NCI-H774 (cell line): ENCODE measurements at regions not wholly inside any gene's neighbourhood (a gene's known extent, or its start where the extent isn't known, plus 50 kb on each side); places are given as distances from the start of the nearest gene placed in this dataset.

Experiments
- DNase-seq: peaks from one replicate; lab custom pipeline; 2025; lab: John Stamatoyannopoulos, UW

DNA sequence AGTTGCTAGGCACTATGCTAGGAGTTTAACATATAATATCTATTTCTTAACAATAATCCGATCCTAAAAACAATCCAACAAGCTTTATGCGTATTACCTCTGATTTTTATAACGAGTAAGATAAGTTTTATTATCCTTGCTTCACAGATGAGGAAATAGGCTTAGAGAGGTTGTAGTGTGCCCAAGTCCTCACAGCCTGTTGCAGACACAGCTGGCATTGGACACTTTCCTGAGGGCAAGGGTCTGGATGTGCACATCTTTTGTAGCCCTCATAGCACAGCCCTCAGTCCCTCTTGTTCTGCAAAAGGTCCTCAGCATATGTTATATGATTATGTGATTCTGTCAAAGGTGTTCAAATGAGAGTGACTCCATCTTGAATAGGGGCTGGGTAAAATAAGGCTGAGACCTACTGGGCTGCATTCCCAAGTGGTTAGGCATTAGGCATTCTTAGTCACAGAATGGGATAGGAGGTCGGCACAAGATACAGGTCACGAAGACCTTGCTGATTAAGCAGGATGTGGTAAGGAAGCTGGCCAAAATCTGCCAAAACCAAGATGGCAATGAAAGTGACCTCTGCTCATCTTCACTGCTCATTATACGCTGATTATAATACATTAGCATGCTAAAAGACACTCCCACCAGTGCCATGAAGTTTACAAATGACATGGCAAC lies 75.7 kb upstream of the F3 start:
- DNase-seq: no peak

DNA sequence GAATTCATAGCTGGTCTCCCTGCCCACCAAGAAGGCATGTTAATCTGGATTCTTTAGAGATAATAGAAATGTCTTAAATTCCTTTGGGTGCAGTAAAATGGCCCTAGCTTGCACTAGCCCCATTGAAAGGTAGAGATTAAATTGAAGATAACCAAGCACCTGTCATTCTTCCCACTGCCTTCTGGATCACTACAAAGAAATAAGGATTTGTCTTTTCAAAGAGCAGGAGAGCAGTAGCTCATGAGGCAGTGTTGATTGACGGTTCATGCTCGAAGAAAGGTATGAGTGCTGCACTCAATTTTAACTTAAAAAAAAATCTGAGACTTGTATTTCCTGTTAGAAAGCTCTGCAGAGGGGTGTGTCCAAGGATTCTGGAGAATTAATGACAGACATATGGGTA lies 74.9 kb upstream of the F3 start:
- no peak for DNase-seq

DNA sequence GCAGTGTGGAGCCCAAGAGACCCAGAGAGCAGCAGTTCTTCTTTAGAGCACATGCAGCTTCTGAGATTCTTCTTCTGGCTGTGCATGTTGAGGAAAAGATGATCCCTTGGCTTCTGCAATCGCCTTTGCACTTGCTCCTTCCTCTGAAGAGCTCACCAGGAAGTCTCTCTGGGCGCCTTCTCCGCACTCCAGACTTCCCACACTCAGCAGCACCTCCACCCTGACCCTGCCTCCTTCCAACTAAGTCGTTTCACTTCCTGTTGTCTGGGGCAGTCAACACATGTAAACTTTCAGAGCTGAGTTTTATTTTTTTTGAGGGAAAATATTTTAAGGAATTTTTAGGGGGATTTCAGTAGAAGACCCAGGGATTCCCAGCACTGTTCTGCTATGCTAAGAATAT lies 73.4 kb upstream of the F3 start:
- no peak for DNase-seq

DNA sequence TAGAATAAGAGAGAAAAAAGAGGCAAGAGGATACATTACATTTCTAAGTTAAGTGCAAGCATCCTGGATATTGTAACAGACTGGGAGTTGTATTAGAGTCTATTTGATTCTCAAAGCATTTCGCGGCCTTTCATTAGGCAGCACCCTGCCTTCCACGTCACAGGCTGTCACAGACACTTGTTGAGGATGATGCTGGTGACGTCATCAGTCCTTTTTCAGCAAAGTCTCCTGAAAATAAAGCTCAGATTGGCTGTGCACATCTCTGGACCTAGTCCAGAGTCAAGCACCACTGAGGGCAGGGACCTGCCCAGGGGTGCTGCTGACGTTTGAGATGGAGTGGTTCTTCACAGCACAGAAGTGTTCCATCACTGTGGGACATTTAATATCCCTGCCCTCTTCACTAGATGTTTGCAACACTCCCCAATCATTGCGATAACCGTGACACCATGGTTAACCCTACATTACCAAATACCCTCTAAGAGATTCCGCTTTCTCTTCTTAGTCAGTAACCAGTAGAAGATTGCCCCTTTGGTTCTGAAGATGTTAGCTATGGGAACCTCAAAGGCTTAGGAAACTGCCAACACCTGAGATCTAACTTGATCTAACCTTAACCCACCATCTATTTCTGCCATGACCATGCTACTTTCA lies 72.7 kb upstream of the F3 start:
- DNase-seq: no peak

DNA sequence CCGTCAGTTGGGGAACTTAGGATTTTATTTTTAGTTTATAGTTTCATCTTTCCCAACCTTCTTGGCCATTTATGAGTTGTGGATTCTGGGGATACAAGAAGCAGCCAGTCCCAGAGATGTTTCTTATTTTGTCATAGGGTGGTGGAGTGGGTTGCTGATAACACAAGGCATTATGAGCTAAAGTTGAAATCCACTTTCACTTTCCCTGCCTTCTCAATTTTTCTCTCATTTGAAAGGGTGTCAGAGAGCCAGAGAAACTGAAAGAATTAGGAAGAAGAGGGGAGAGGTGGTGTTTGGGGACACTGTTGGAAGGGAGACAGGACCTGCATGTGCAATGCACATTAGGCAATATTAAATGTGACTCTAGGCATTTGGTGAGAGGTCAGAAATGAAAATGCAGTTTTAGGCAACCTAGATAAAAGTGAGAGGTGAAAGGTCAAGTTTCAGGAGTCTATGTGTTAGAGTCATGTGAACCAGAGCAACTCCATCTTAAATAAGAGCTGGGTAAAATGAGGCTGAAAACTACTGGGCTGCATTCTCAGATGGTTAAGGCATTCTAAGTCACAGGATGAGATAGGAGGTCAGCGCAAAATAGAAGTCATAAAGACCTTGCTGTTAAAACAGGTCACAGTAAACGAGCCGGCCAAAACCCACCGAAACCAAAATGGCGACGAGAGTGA lies 71.1 kb upstream of the F3 start:
- no peak for DNase-seq

GRCh38 chr1:94611681-94612475 lies 70.3 kb upstream of the F3 start:
- no peak for DNase-seq

GRCh38 chr1:94609619-94610018 lies 68.1 kb upstream of the F3 start:
- no peak for DNase-seq

DNA sequence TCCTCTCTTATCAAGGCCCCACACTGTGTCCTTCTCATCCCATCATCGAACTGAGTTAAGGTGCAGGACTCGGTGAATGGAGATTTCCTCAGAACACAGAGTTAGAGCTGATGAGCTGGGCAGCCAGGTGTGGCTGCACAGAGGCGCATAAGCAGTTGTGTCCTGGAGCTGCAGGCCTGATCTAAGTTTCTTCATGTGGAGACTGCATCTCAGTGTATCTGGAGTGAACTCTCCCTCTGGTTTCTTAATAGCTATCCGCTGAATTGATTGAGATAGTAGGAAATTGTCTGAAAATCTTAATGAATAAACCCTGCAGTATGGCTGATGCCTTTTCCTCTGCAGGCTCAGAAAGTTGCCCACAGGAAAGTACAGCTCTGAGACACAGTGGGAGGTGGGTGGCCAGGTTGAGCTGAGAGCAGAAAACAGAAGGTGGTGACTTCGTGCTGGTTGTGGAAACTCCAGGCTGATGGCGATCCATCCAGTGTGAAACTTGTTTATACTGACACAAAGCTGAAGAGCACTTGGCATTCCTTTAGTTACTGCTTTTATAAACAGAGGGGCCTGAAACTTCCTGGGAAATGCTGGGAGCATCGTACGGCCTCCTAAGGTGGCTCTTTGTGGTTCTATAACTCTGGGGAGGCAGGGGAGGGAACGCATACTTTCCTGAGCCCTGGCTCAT lies 67.4 kb upstream of the F3 start:
- DNase-seq: no peak

GRCh38 chr1:94608142-94608851 lies 66.7 kb upstream of the F3 start:
- DNase-seq: no peak

DNA sequence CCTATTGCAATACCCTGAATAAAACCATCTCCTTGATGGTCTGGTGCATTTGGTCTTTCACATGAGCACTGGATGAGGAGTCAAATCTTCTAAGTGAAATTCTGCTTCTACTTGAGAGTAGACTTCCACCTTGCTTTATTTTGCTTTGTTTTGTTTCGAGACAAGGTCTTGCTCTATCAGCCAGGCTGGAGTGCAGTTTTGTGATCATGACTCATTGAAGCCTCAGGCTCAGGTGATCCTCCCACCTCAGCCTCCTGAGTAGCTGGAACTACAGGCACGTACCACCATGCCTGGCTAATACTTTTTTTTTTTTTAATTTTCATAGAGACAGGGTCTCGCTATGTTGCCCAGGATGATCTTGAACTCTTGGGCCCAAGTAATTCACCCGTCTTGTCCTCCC lies 65.8 kb upstream of the F3 start:
- DNase-seq: no peak

DNA sequence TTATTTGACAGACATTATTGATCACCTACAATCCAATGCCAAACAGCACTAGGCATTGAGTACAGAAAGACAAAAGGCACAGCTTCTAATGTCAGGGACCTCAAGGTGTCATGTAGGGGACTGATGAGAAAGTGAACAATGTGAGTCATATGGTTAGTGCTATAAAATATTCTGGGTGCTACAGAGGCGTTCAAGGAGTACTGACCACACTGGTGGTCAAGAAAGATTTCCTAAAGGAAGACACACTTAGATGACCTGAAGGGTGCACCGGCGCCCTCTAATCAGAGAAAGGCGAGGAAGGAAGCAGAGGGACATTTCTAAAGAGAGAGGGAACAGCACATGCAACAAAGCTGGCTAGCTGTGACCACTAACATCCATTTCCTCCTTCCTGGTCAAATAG lies 64.9 kb upstream of the F3 start:
- no peak for DNase-seq

- DNase-seq: no peak
Observed at GRCh38 chr1:94603663-94604062, 62.1 kb upstream of the F3 start.

DNA sequence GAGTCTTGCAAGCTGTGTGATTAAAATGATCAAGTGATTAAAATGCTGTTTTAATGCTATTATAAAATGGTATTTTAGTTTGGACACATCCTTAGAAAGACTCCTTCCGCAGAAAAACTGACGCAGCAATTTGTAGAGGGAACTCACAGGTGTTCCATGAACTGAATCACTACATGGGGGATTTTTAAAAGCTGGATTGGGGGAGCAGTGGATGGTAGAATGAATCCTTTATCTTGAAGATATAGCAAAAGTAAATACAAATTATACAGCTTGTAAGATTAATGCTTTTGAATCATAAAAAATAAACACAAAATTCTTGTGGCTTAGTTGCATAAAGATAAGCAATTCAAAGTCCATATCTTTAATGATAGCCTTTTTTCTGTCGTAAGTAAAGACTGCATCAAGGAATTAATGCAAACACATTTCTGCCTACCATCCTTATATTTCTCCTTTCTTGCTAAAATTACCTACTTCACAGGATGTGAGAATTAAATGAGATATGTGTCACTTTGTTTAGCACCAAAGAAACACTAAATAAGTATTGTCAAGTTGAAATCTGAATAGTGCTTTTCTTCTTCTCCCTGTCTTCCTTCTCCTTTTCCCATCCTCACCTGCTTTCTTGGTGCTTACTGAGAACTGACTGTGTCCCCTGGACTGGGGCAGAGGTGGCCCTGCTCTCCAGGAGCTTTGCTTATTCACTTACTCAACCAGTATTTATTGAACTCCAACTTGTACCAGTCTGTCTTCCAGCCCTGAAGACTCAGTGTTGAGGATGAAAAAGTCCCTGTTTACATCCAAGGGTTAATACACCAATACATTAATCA lies 61.5 kb upstream of the F3 start:
- DNase-seq: no peak

GRCh38 chr1:94602316-94602715 lies 60.8 kb upstream of the F3 start:
- no peak for DNase-seq

DNA sequence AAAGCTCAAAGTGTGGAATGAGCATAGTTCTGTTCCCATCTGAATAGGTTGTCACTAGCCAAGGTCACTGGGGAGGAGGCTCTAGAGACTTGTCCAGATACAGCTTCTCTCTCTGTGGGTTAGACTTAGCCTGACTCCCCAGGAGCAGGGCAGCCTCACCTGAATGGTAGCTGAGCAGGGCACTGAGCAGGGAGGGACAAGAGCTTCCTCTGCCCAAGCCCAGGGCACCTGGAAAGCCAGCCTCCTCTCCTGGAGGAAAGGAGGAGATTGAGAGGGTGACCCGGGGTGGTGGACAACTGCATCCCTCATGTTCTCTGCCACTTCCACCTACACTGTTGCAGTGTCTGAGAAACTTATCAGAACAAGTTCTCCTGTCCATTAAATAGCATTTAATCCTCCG lies 59.0 kb upstream of the F3 start:
- DNase-seq: no peak

DNA sequence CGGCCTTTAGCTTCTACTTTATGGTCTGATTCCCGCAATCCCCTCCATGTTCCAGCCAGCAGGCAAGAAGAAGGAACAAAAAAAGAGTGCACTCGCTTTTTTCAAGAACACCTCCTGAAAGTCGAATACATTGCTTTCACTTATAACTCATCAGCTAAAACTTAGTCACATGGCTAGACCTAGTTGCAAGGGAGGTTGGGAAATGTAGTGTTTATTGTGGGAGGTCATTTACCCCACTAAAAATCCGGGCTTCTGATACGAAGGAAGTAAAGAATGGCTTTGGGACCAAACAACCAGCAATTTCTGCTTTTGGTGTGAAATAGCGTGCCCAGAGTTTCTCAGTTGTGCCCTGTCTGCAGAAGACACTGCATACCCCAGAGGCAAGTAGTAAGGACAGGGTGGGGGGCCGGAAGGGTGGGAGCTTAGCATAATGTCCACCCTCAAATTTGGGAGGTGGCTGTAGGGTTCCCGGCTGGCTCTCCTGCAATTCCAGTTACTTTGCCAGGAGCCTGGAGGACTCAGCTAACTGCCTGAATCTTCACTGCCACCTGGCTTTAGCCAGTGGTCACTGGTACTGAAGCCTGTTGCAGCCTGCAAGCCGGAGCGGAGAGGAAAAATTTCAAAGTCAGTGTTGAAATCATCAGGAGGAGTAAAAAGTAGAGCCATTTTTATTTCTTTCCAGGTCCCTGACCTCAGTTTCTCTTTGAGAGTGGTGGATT lies 57.7 kb upstream of the F3 start:
- no peak for DNase-seq

DNA sequence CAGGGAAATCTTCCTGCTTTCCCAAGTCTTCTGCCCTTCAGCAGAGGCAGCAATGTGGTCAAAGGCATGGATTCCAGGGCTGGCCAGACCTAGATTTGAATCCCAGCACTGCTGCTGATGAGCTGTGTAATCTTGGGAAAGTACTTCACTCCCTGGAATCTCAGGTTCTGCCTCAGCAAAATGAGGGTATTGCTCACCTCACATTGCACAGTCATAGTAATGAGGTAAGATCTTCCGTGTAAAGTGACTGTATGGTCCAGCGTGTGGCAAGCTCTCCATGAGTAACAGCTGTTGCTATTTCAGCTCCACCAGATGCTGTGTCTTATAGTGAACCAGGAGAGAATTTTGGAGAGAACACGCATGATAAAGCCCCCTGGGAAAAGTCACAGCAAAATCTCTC lies 56.1 kb upstream of the F3 start:
- no peak for DNase-seq

DNA sequence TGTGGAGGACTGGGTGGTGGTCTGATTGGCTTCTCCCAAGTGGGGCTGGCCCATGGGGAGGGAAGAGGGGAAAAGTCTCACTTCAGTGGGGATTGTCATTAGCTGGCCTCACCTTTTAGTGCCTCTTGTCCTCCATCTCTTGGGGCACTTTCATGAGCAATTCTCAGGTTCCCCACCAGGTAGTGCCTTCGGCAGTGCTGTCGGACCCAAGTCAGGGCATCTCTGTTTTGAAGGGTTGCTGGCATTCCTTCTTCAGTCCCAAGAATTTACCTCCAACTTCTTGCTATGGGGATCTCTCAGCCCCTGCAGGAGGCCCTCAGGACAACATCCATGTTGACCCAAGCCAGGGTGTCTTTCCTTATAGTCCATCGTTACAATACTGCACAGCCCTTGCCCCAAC lies 54.7 kb upstream of the F3 start:
- DNase-seq: no peak

- no peak for DNase-seq
Observed at GRCh38 chr1:94595658-94596057, 54.1 kb upstream of the F3 start.

DNA sequence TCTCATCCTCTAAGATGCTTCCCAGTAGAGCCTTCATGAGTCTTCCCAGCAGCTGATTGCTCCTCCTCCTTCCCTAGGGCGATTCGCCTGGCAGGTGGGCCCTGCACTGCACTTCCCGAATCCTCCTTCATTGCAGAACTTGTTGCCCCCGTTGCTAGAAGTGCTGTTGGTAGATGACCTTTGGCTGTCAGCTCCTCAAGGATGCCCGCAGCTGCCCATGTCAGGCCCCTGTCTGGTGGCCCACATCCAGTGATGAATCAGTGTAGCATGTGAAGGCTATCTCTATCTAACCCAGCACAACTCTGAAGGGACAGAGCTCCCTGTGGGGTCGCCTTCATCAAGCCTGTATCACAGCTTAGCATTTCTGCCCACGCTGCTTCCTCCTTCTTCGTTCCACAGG lies 52.1 kb upstream of the F3 start:
- no peak for DNase-seq
